ENCODE measurements at regions not wholly inside any gene's neighbourhood (a gene's known extent, or its start where the extent isn't known, plus 50 kb on each side); places are given as distances from the start of the nearest gene placed in this dataset.

DNA sequence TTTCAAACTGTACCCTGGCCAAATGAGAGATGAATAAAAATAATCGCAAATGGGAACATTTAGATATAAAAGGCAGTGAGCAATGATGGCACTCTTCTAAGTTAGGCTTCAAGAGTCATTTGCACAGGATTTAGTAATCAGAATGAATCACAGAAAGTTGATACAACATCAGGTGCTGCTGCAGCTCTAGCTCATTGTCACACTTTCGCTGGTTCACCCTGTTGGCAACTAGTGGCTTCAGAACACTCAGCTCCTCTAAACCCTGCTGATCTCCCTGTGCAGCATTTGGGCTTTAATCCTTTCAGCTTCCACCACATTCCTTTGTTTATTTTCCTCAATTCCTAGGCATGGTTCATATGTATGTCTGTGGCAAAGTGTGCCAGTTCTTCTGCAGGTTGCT is 2071.2 kb upstream of the CDH6 start:
- no peak overlapping the region for H2AK5ac ChIP-seq (ENCODE audit: low read length, severe bottlenecking)
- no peak overlapping the region for H3K27ac ChIP-seq (ENCODE audit: low read length, poor library complexity, severe bottlenecking)
- H3K23ac ChIP-seq (ENCODE audit: low read length in 2 of 2): no peak overlapping the region
- H3K18ac ChIP-seq (ENCODE audit: low read depth in 1 of 2, low read length in 2 of 2): no peak overlapping the region
- H3K27me3 ChIP-seq (ENCODE audit: control insufficient read depth in 1 of 2, insufficient read depth in 1 of 2, low read length in 2 of 2): no peaks in the 10 kb centered on the region
- 97% methylated on average over 2 of the region's 2 CpGs for WGBS
- no peak for DNase-seq
- no peak overlapping the region for H4K91ac ChIP-seq (ENCODE audit: low read length)
- H3K4me1 ChIP-seq (ENCODE audit: control insufficient read depth, insufficient read depth, low read depth, low read length): no peaks in the 10 kb centered on the region
- H3K36me3 ChIP-seq (ENCODE audit: control insufficient read depth in 1 of 2, insufficient read depth in 2 of 2, low read depth in 1 of 2, low read length in 2 of 2): no peaks in the 10 kb centered on the region
- no peak overlapping the region for H2AFZ ChIP-seq (ENCODE audit: low read depth, low read length)
- H3K9me3 ChIP-seq (ENCODE audit: control insufficient read depth, low read length): peaks cover 8% of the 10 kb centered on the region
- no peak overlapping the region for H4K8ac ChIP-seq (ENCODE audit: low read length)
- H2BK15ac ChIP-seq (ENCODE audit: low read depth, poor library complexity, severe bottlenecking): no peak overlapping the region
- H2BK12ac ChIP-seq (ENCODE audit: low read length in 2 of 2): no peak overlapping the region
- no peak overlapping the region for H3K9ac ChIP-seq (ENCODE audit: low read length)
- H2BK120ac ChIP-seq (ENCODE audit: low read depth, low read length): no peak overlapping the region
- H3K4ac ChIP-seq (ENCODE audit: low read depth in 1 of 2, low read length in 2 of 2): no peak overlapping the region
- H3K4me3 ChIP-seq (ENCODE audit: insufficient read depth in 1 of 2, low read depth in 1 of 2, low read length in 2 of 2): no peak overlapping the region
- no peak overlapping the region for H3K14ac ChIP-seq (ENCODE audit: low read length in 2 of 2)
- no peak overlapping the region for H2BK5ac ChIP-seq (ENCODE audit: low read depth, low read length, poor library complexity, severe bottlenecking)
- H3K79me1 ChIP-seq (replicated peaks; ENCODE audit: low read length, poor library complexity, severe bottlenecking): no peaks in the 10 kb centered on the region
- H3K4me2 ChIP-seq (ENCODE audit: low read length, poor library complexity, severe bottlenecking): no peak overlapping the region

DNA sequence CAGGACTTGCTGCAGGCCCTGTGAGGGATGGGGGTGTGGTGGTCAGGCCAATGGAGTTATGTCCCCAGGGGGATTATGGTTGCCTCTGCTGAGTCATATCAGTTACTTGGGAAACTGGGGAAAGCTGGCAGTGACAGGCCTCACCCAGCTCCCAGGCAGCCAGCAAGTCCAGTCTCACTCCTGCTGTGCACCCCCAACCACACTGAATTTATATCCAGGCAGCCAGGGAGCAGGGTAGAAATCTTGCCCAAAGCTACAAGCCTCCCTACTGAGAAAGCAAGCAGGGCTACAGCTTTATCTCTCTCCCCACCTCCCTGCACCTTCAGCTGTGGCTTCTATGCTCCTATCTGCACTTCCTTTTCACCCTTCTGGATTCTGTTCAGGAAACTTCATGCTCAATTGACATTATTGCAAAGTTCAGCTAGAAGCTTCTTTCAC is 2076.0 kb upstream of the CDH9 start:
- H3K18ac ChIP-seq (ENCODE audit: low read depth in 1 of 2, low read length in 2 of 2): no peak overlapping the region
- H3K36me3 ChIP-seq (ENCODE audit: control insufficient read depth in 1 of 2, insufficient read depth in 2 of 2, low read depth in 1 of 2, low read length in 2 of 2): no peaks in the 10 kb centered on the region
- no peak overlapping the region for H3K14ac ChIP-seq (ENCODE audit: low read length in 2 of 2)
- no peaks in the 10 kb centered on the region for H3K27me3 ChIP-seq (ENCODE audit: control insufficient read depth in 1 of 2, insufficient read depth in 1 of 2, low read length in 2 of 2)
- no peak overlapping the region for H3K4me2 ChIP-seq (ENCODE audit: low read length, poor library complexity, severe bottlenecking)
- H4K8ac ChIP-seq (ENCODE audit: low read length): no peak overlapping the region
- H3K79me1 ChIP-seq (replicated peaks; ENCODE audit: low read length, poor library complexity, severe bottlenecking): no peaks in the 10 kb centered on the region
- H3K27ac ChIP-seq (ENCODE audit: low read length, poor library complexity, severe bottlenecking): no peak overlapping the region
- no peak for DNase-seq
- no peak overlapping the region for H3K4me3 ChIP-seq (ENCODE audit: insufficient read depth in 1 of 2, low read depth in 1 of 2, low read length in 2 of 2)
- H3K9ac ChIP-seq (ENCODE audit: low read length): no peak overlapping the region
- H3K9me3 ChIP-seq (ENCODE audit: control insufficient read depth, low read length): peaks cover 20% of the 10 kb centered on the region
- no peak overlapping the region for H2AK5ac ChIP-seq (ENCODE audit: low read length, severe bottlenecking)
- H3K4ac ChIP-seq (ENCODE audit: low read depth in 1 of 2, low read length in 2 of 2): no peak overlapping the region
- no peak overlapping the region for H2BK15ac ChIP-seq (ENCODE audit: low read depth, poor library complexity, severe bottlenecking)
- H2BK120ac ChIP-seq (ENCODE audit: low read depth, low read length): no peak overlapping the region
- no peak overlapping the region for H2BK12ac ChIP-seq (ENCODE audit: low read length in 2 of 2)
- no peak overlapping the region for H2AFZ ChIP-seq (ENCODE audit: low read depth, low read length)
- no peak overlapping the region for H2BK5ac ChIP-seq (ENCODE audit: low read depth, low read length, poor library complexity, severe bottlenecking)
- no peak overlapping the region for H3K23ac ChIP-seq (ENCODE audit: low read length in 2 of 2)
- H3K4me1 ChIP-seq (ENCODE audit: control insufficient read depth, insufficient read depth, low read depth, low read length): no peaks in the 10 kb centered on the region
- H4K91ac ChIP-seq (ENCODE audit: low read length): no peak overlapping the region

- no peaks in the 10 kb centered on the region for H3K79me1 ChIP-seq (replicated peaks; ENCODE audit: low read length, poor library complexity, severe bottlenecking)
- WGBS: no CpG with 5 or more reads among the region's 2 CpGs
- H2BK5ac ChIP-seq (ENCODE audit: low read depth, low read length, poor library complexity, severe bottlenecking): no peak overlapping the region
- no peak overlapping the region for H3K4me3 ChIP-seq (ENCODE audit: insufficient read depth in 1 of 2, low read depth in 1 of 2, low read length in 2 of 2)
- no peak overlapping the region for H3K9ac ChIP-seq (ENCODE audit: low read length)
- no peak for DNase-seq
- H3K23ac ChIP-seq (ENCODE audit: low read length in 2 of 2): no peak overlapping the region
- H2BK15ac ChIP-seq (ENCODE audit: low read depth, poor library complexity, severe bottlenecking): no peak overlapping the region
- no peak overlapping the region for H2BK120ac ChIP-seq (ENCODE audit: low read depth, low read length)
- H3K4ac ChIP-seq (ENCODE audit: low read depth in 1 of 2, low read length in 2 of 2): no peak overlapping the region
- H2BK12ac ChIP-seq (ENCODE audit: low read length in 2 of 2): no peak overlapping the region
- no peak overlapping the region for H4K91ac ChIP-seq (ENCODE audit: low read length)
- H3K27me3 ChIP-seq (ENCODE audit: control insufficient read depth in 1 of 2, insufficient read depth in 1 of 2, low read length in 2 of 2): no peaks in the 10 kb centered on the region
- H3K4me1 ChIP-seq (ENCODE audit: control insufficient read depth, insufficient read depth, low read depth, low read length): no peaks in the 10 kb centered on the region
- no peak overlapping the region for H4K8ac ChIP-seq (ENCODE audit: low read length)
- H2AFZ ChIP-seq (ENCODE audit: low read depth, low read length): no peak overlapping the region
- no peak overlapping the region for H3K18ac ChIP-seq (ENCODE audit: low read depth in 1 of 2, low read length in 2 of 2)
- H3K4me2 ChIP-seq (ENCODE audit: low read length, poor library complexity, severe bottlenecking): no peak overlapping the region
- H2AK5ac ChIP-seq (ENCODE audit: low read length, severe bottlenecking): no peak overlapping the region
- no peaks in the 10 kb centered on the region for H3K36me3 ChIP-seq (ENCODE audit: control insufficient read depth in 1 of 2, insufficient read depth in 2 of 2, low read depth in 1 of 2, low read length in 2 of 2)
- H3K9me3 ChIP-seq (ENCODE audit: control insufficient read depth, low read length): peaks cover 20% of the 10 kb centered on the region
- no peak overlapping the region for H3K27ac ChIP-seq (ENCODE audit: low read length, poor library complexity, severe bottlenecking)
- H3K14ac ChIP-seq (ENCODE audit: low read length in 2 of 2): no peak overlapping the region
These were observed 2075.1 kb upstream of the CDH9 start for GRCh38 chr5:29113516-29113915.

GRCh38 chr5:29099585-29099984 is 2061.2 kb upstream of the CDH9 start:
- no peak overlapping the region for H3K4me3 ChIP-seq (ENCODE audit: insufficient read depth in 1 of 2, low read depth in 1 of 2, low read length in 2 of 2)
- H2BK12ac ChIP-seq (ENCODE audit: low read length in 2 of 2): no peak overlapping the region
- H3K14ac ChIP-seq (ENCODE audit: low read length in 2 of 2): no peak overlapping the region
- no peak overlapping the region for H2AFZ ChIP-seq (ENCODE audit: low read depth, low read length)
- no peak overlapping the region for H2BK5ac ChIP-seq (ENCODE audit: low read depth, low read length, poor library complexity, severe bottlenecking)
- H3K23ac ChIP-seq (ENCODE audit: low read length in 2 of 2): no peak overlapping the region
- no peak overlapping the region for H3K9ac ChIP-seq (ENCODE audit: low read length)
- no CpG with 5 or more reads among the region's 3 CpGs for WGBS
- H3K4ac ChIP-seq (ENCODE audit: low read depth in 1 of 2, low read length in 2 of 2): no peak overlapping the region
- H3K9me3 ChIP-seq (ENCODE audit: control insufficient read depth, low read length): peaks cover 12% of the 10 kb centered on the region
- no peaks in the 10 kb centered on the region for H3K27me3 ChIP-seq (ENCODE audit: control insufficient read depth in 1 of 2, insufficient read depth in 1 of 2, low read length in 2 of 2)
- H4K8ac ChIP-seq (ENCODE audit: low read length): no peak overlapping the region
- H2AK5ac ChIP-seq (ENCODE audit: low read length, severe bottlenecking): no peak overlapping the region
- H4K91ac ChIP-seq (ENCODE audit: low read length): no peak overlapping the region
- H3K79me1 ChIP-seq (replicated peaks; ENCODE audit: low read length, poor library complexity, severe bottlenecking): no peaks in the 10 kb centered on the region
- H3K4me1 ChIP-seq (ENCODE audit: control insufficient read depth, insufficient read depth, low read depth, low read length): no peaks in the 10 kb centered on the region
- H3K36me3 ChIP-seq (ENCODE audit: control insufficient read depth in 1 of 2, insufficient read depth in 2 of 2, low read depth in 1 of 2, low read length in 2 of 2): no peaks in the 10 kb centered on the region
- no peak overlapping the region for H3K18ac ChIP-seq (ENCODE audit: low read depth in 1 of 2, low read length in 2 of 2)
- H3K27ac ChIP-seq (ENCODE audit: low read length, poor library complexity, severe bottlenecking): no peak overlapping the region
- no peak overlapping the region for H2BK15ac ChIP-seq (ENCODE audit: low read depth, poor library complexity, severe bottlenecking)
- H2BK120ac ChIP-seq (ENCODE audit: low read depth, low read length): no peak overlapping the region
- H3K4me2 ChIP-seq (ENCODE audit: low read length, poor library complexity, severe bottlenecking): no peak overlapping the region
- no peak for DNase-seq
